Progenitor cell of endocrine pancreas (in vitro differentiated cells): ENCODE measurements at regions not wholly inside any gene's neighbourhood (a gene's known extent, or its start where the extent isn't known, plus 50 kb on each side); places are given as distances from the start of the nearest gene placed in this dataset.

ENCODE experiments used
- DNase-seq: peaks from one replicate; pipeline ENCODE4 v3.0.0; 2021; ENCODE audit warnings: low spot score; ENCODE audit not compliant: unreplicated experiment
- H3K27ac Mint-ChIP-seq: 2 replicates; pipeline ENCODE4 v1.8.0; 2021; ENCODE audit warnings: mild to moderate bottlenecking, moderate library complexity, mixed read lengths
- H3K27me3 Mint-ChIP-seq: 2 replicates; pipeline ENCODE4 v1.8.0; 2021; ENCODE audit warnings: mixed read lengths
- H3K36me3 Mint-ChIP-seq: 2 replicates; pipeline ENCODE4 v1.8.0; 2022; ENCODE audit warnings: mixed read lengths; ENCODE audit not compliant: insufficient read depth
- H3K4me1 Mint-ChIP-seq: 2 replicates; pipeline ENCODE4 v1.8.0; 2021; ENCODE audit warnings: low read depth, mixed read lengths
- H3K4me3 Mint-ChIP-seq: 2 replicates; pipeline ENCODE4 v1.8.0; 2021; ENCODE audit warnings: low read depth, mild to moderate bottlenecking, moderate library complexity, mixed read lengths
- H3K9me3 Mint-ChIP-seq: 2 replicates; pipeline ENCODE4 v1.8.0; 2021; ENCODE audit warnings: low read depth, mixed read lengths
- CTCF ChIP-seq: fragments of 200-600 bp; sonication (generic); IDR thresholded peaks from one replicate; pipeline ENCODE4 v1.5.0; 2021; ENCODE audit warnings: antibody characterized with exemption, mild to moderate bottlenecking; ENCODE audit not compliant: unreplicated experiment

GRCh38 chr4:119933606-119934005 lies 133.0 kb downstream of the MAD2L1 start:
- Mint-ChIP-seq H3K4me3 (no peak overlapping the region), H3K4me1 (no peaks in the 10 kb centered on the region), H3K27me3 (peaks cover 4% of the 10 kb centered on the region), H3K27ac (no peak overlapping the region), H3K36me3 (no peaks in the 10 kb centered on the region), H3K9me3 (no peaks in the 10 kb centered on the region)
- no peak for TF ChIP-seq CTCF
- DNase-seq, result no peak

- Mint-ChIP-seq H3K9me3 (no peaks in the 10 kb centered on the region), H3K27ac (no peak overlapping the region), H3K4me3 (no peak overlapping the region), H3K4me1 (no peaks in the 10 kb centered on the region), H3K27me3 (peaks cover 4% of the 10 kb centered on the region), H3K36me3 (no peaks in the 10 kb centered on the region)
- no peak for DNase-seq
- TF ChIP-seq CTCF, result no peak
Observed at GRCh38 chr4:119932277-119932676, 134.4 kb downstream of the MAD2L1 start.

- Mint-ChIP-seq H3K27ac (no peak overlapping the region), H3K27me3 (no peaks in the 10 kb centered on the region), H3K4me1 (no peaks in the 10 kb centered on the region), H3K9me3 (no peaks in the 10 kb centered on the region), H3K36me3 (no peaks in the 10 kb centered on the region), H3K4me3 (no peak overlapping the region)
- no peak for TF ChIP-seq CTCF
- no peak for DNase-seq
Observed at GRCh38 chr4:119930546-119930945, 136.1 kb downstream of the MAD2L1 start.

- no peaks in the 10 kb centered on the region for H3K9me3 Mint-ChIP-seq
- no peak overlapping the region for H3K4me3 Mint-ChIP-seq
- DNase-seq, result no peak
- no peak for TF ChIP-seq CTCF
- no peaks in the 10 kb centered on the region for H3K4me1 Mint-ChIP-seq
- H3K27ac Mint-ChIP-seq, result no peak overlapping the region
- no peaks in the 10 kb centered on the region for H3K27me3 Mint-ChIP-seq
- H3K36me3 Mint-ChIP-seq, result no peaks in the 10 kb centered on the region
Observed at GRCh38 chr4:119921830-119922229, 144.8 kb downstream of the MAD2L1 start.

- no peaks in the 10 kb centered on the region for H3K4me1 Mint-ChIP-seq
- no peak for TF ChIP-seq CTCF
- no peak overlapping the region for H3K27ac Mint-ChIP-seq
- no peaks in the 10 kb centered on the region for H3K36me3 Mint-ChIP-seq
- H3K9me3 Mint-ChIP-seq, result peaks cover 16% of the 10 kb centered on the region
- no peaks in the 10 kb centered on the region for H3K27me3 Mint-ChIP-seq
- H3K4me3 Mint-ChIP-seq, result no peak overlapping the region
- no peak for DNase-seq
Observed at GRCh38 chr4:119906277-119906676, 160.4 kb downstream of the MAD2L1 start.
